ENCODE measurements at regions not wholly inside any gene's neighbourhood (a gene's known extent, or its start where the extent isn't known, plus 50 kb on each side); places are given as distances from the start of the nearest gene placed in this dataset.
A peak's percentile ranks its signal among the peaks of the same experiment; 100 is the strongest.

- H2AK5ac ChIP-seq (ENCODE audit: low read depth, low read length), result no peak overlapping the region
- no peak overlapping the region for H3K23ac ChIP-seq (ENCODE audit: insufficient read length)
- DNase-seq (ENCODE audit: low read depth in 1 of 2, low spot score in 2 of 2), result no peak
- POLR2A ChIA-PET (ENCODE audit: partially characterized antibody), result no interaction called here
- no peaks in the 10 kb centered on the region for H3K79me2 ChIP-seq (ENCODE audit: control insufficient read depth in 1 of 2, insufficient read depth in 2 of 2, low read length in 2 of 2)
- CTCF ChIA-PET (ENCODE audit: partially characterized antibody), result no interaction called here
- no peaks in the 10 kb centered on the region for H3K36me3 ChIP-seq (ENCODE audit: control insufficient read depth in 2 of 4, insufficient read depth in 4 of 4, low read length in 3 of 4)
- H3K4me1 ChIP-seq (replicated peaks in 1 of 4; ENCODE audit: control insufficient read depth in 3 of 4, insufficient read depth in 4 of 4, low read length in 3 of 4), result no peaks in the 10 kb centered on the region
- no peak overlapping the region for H2BK15ac ChIP-seq (ENCODE audit: low read length)
- no peaks in the 10 kb centered on the region for H3K23me2 ChIP-seq (ENCODE audit: low read depth, low read length)
- H3K27me3 ChIP-seq (replicated peaks in 1 of 4; ENCODE audit: control insufficient read depth in 3 of 4, extremely low read depth in 1 of 4, insufficient read depth in 3 of 4, low read length in 3 of 4), result no peaks in the 10 kb centered on the region
- no peak overlapping the region for H4K5ac ChIP-seq (ENCODE audit: insufficient read length, low read depth, low read length)
- no peak overlapping the region for H2BK12ac ChIP-seq (ENCODE audit: low read depth, low read length)
- no peak for TF ChIP-seq SUZ12 (IDR thresholded peaks at IDR 0.05; ENCODE audit: low read length)
- TF ChIP-seq YY1 (IDR thresholded peaks at IDR 0.05; ENCODE audit: low read depth, low read length), result no peak
- TF ChIP-seq KDM4A (IDR thresholded peaks at IDR 0.05; ENCODE audit: low read depth, low read length, severe bottlenecking), result no peak
- TF ChIP-seq KDM5A (IDR thresholded peaks at IDR 0.05; ENCODE audit: low read length), result no peak
- no peak for TF ChIP-seq JUN (IDR thresholded peaks at IDR 0.05; ENCODE audit: low read depth, low read length)
- no peak for TF ChIP-seq SAP30 (IDR thresholded peaks at IDR 0.05; ENCODE audit: insufficient read depth, insufficient replicate concordance, low read length)
- no peak for TF ChIP-seq RXRA (IDR thresholded peaks at IDR 0.05; ENCODE audit: insufficient read depth, low read depth, low read length)
- no peak for TF ChIP-seq BRCA1 (IDR thresholded peaks at IDR 0.05; ENCODE audit: low read depth, low read length)
- TF ChIP-seq TBP (IDR thresholded peaks at IDR 0.05; ENCODE audit: low read depth, low read length), result no peak
- TF ChIP-seq EZH2 (IDR thresholded peaks at IDR 0.05; ENCODE audit: low read depth, low read length, severe bottlenecking), result no peak
- no peak for TF ChIP-seq SP1 (IDR thresholded peaks at IDR 0.05; ENCODE audit: low read depth, low read length)
- no peak overlapping the region for H3K4ac ChIP-seq (replicated peaks; ENCODE audit: insufficient read length, low read depth, low read length)
- no peaks in the 10 kb centered on the region for H3K9me3 ChIP-seq (ENCODE audit: insufficient read depth in 2 of 2, low read depth in 1 of 2, low read length in 1 of 2)
- no peak overlapping the region for H4K8ac ChIP-seq (ENCODE audit: extremely low read depth, insufficient read depth, low read length)
- no peak overlapping the region for H3K14ac ChIP-seq (ENCODE audit: insufficient read length)
- H3K18ac ChIP-seq (ENCODE audit: extremely low read depth, low read length), result no peak overlapping the region
- no peak overlapping the region for H2BK120ac ChIP-seq (replicated peaks; ENCODE audit: low read depth, low read length)
- no peak overlapping the region for H2AFZ ChIP-seq (ENCODE audit: low read length)
- no peak overlapping the region for H3K4me2 ChIP-seq (ENCODE audit: insufficient read depth in 1 of 2, low read depth in 2 of 2, low read length in 2 of 2)
- H3K79me1 ChIP-seq (ENCODE audit: low read depth, low read length), result no peaks in the 10 kb centered on the region
- no peaks in the 10 kb centered on the region for H4K20me1 ChIP-seq (replicated peaks in 1 of 2; ENCODE audit: control insufficient read depth in 1 of 2, insufficient read depth in 2 of 2, low read length in 2 of 2)
- peak; percentile 57 for FAIRE-seq
- H3K56ac ChIP-seq (replicated peaks; ENCODE audit: insufficient read length, low read depth, low read length), result no peak overlapping the region
- H2BK5ac ChIP-seq (ENCODE audit: low read depth, low read length), result no peak overlapping the region
- H4K91ac ChIP-seq (replicated peaks; ENCODE audit: insufficient read length, low read length), result no peak overlapping the region
- no peak overlapping the region for H3K27ac ChIP-seq (ENCODE audit: low read depth, low read length)
- no peak overlapping the region for H3K4me3 ChIP-seq (ENCODE audit: extremely low read depth in 1 of 4, insufficient read depth in 2 of 4, low read depth in 3 of 4, low read length in 4 of 4)
- no peak overlapping the region for H3K9ac ChIP-seq (replicated peaks in 1 of 4; ENCODE audit: extremely low read depth in 1 of 4, low read depth in 3 of 4, low read length in 3 of 4)
- H2BK20ac ChIP-seq (ENCODE audit: low read length), result no peak overlapping the region
- WGBS, 2 experiments (ENCODE audit: extremely low coverage in 1 of 2, insufficient coverage in 1 of 2, insufficient read length in 1 of 2, insufficient replicate concordance in 2 of 2, low coverage in 1 of 2, low lambda C conversion rate in 2 of 2, missing lambda C conversion rate in 1 of 2), result 89% methylated on average over 4 of the region's 4 CpGs; no CpG with 5 or more reads in 1 of the 2 experiments
Observed at GRCh38 chrX:10702031-10702430, 81.6 kb upstream of the MID1 start.
